Lung (tissue), 11 donors: ENCODE measurements at regions not wholly inside any gene's neighbourhood (a gene's known extent, or its start where the extent isn't known, plus 50 kb on each side); places are given as distances from the start of the nearest gene placed in this dataset.
"Not testable (repeated sequence)": the region's sequence is repeated elsewhere in the genome, so short reads cannot be mapped to it uniquely, and the experiment has no call there.

Source experiments
- ATAC-seq: fragments of 200-7000 bp; cut with Tn5 transposase; one replicate; pipeline ENCODE4 v1.9.1; 2020; ENCODE audit warnings: moderate number of reproducible peaks; ENCODE audit not compliant: insufficient read depth, low FRiP score
- DNase-seq, 3 donors: peaks; one replicate each; pipeline ENCODE4 v3.0.0-alpha.2; 2013 to 2017
- H3K27ac ChIP-seq, 2 donors: one replicate each; pipeline ENCODE4 v1.5.1; 2013; ENCODE audit warnings: mild to moderate bottlenecking in 2 of 2, moderate library complexity in 2 of 2, control low read depth in 1 of 2, inconsistent platforms in 1 of 2, low read depth in 1 of 2, low read length in 1 of 2
- H3K27me3 ChIP-seq, 3 donors: one replicate each; pipeline ENCODE4 v1.5.1; 2013; ENCODE audit warnings: low read length in 2 of 3; ENCODE audit not compliant: control insufficient read depth in 3 of 3, insufficient read depth in 3 of 3
- H3K36me3 ChIP-seq, 4 donors: one replicate each; pipeline ENCODE4 v1.5.1; 2013; ENCODE audit warnings: low read length in 4 of 4, mild to moderate bottlenecking in 1 of 4, moderate library complexity in 1 of 4; ENCODE audit not compliant: control insufficient read depth in 4 of 4, insufficient read depth in 4 of 4
- H3K4me1 ChIP-seq, 5 donors: one replicate each; pipeline ENCODE4 v1.5.1; 2013; ENCODE audit warnings: low read length in 5 of 5, mild to moderate bottlenecking in 2 of 5, moderate library complexity in 1 of 5; ENCODE audit not compliant: control insufficient read depth in 5 of 5, insufficient read depth in 5 of 5
- H3K4me3 ChIP-seq: one replicate; pipeline ENCODE4 v1.5.1; 2013; ENCODE audit warnings: mild to moderate bottlenecking, control low read depth, moderate library complexity
- H3K9ac ChIP-seq, 2 donors: one replicate each; pipeline ENCODE4 v1.5.1; 2013; ENCODE audit warnings: low read length in 2 of 2, control low read depth in 1 of 2; ENCODE audit not compliant: insufficient read depth in 1 of 2
- H3K9me3 ChIP-seq, 4 donors: one replicate each; pipeline ENCODE4 v1.5.1; 2013; ENCODE audit warnings: low read length in 3 of 4, mild to moderate bottlenecking in 1 of 4, moderate library complexity in 1 of 4; ENCODE audit not compliant: control insufficient read depth in 4 of 4, insufficient read depth in 3 of 4
- CTCF ChIP-seq: IDR thresholded peaks from 2 replicates; pipeline ENCODE4 v1.5.1; 2012; ENCODE audit warnings: mild to moderate bottlenecking; ENCODE audit errors: control extremely low read depth, extremely low read depth
- WGBS, 2 donors: extraction: QIAGEN DNeasy Blood & Tissue Kit; methylation state at CpG; one replicate each; pipeline ENCODE4 v1.1.7; 2013; 5-methylcytosine and 5-hydroxymethylcytosine counted together
- donor health status: control.
- donor health status: control.
- donor health status: Bipolar disorder and iron deficiency.
- donor health status: healthy.
- donor health status: DM: yes; HTN: yes; CAD: no.

- no peak for TF ChIP-seq CTCF
- DNase-seq = no peak
- whole genome bisulfite sequencing, 2 donors = 24 to 36% methylated on average over 1 of the region's 1 CpG
- H3K36me3 ChIP-seq = no peaks in the 10 kb centered on the region
- no peaks in the 10 kb centered on the region for H3K27me3 ChIP-seq
- no peak overlapping the region for H3K4me3 ChIP-seq
- no peak for ATAC-seq
- no peaks in the 10 kb centered on the region for H3K4me1 ChIP-seq
- H3K9ac ChIP-seq = no peak overlapping the region
- no peaks in the 10 kb centered on the region for H3K9me3 ChIP-seq
- no peak overlapping the region for H3K27ac ChIP-seq
These were observed 87.6 kb downstream of the DRAM2 start for GRCh38 chr1:111052246-111052645.

DNA sequence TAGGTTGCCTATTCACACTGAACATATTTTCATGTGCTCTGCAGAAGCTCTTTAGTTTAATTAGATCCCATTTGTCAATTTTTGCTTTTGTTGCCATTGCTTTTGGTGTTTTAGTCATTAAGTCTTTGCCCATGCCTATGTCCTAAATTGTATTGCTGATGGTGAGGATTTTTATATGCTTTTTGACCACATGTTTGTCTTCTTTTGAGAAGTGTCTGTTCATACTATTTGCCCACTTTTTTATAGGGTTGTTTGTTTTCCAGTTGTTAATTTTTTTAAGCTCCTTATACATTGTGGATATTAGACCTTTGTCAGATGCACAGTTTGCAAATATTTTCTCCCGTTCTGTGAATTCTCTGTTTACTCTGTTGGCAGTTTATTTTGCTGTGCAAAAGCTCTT lies 84.5 kb upstream of the LRIF1 start:
- not testable (repeated sequence) for H3K27me3 ChIP-seq, H3K9me3 ChIP-seq, ATAC-seq, H3K9ac ChIP-seq, DNase-seq, H3K36me3 ChIP-seq, H3K27ac ChIP-seq, H3K4me1 ChIP-seq, H3K4me3 ChIP-seq
- 82 to 97% methylated on average over 1 of the region's 1 CpG for WGBS, 2 donors

- Histone ChIP-seq H3K9ac (no peak overlapping the region), H3K27me3 (peaks cover 0 to 4% (median 2%) of the 10 kb centered on the region in 3 donors), H3K27ac (no peak overlapping the region), H3K36me3 (no peaks in the 10 kb centered on the region), H3K4me1 (peaks cover 0 to 2% (median 0%) of the 10 kb centered on the region in 5 donors), H3K9me3 (no peaks in the 10 kb centered on the region), H3K4me3 (no peak overlapping the region)
- ATAC-seq (no peak), DNase-seq (peak in 1 of 3 donors; percentile 3)
- no peak for TF ChIP-seq CTCF
- WGBS, 2 donors = 41 to 64% methylated on average over 2 of the region's 2 CpGs
These were observed 81.5 kb upstream of the LRIF1 start for GRCh38 chr1:111045033-111045722.

- Histone ChIP-seq H3K9me3 (peaks cover 0 to 4% (median 1%) of the 10 kb centered on the region in 4 donors), H3K27me3 (no peaks in the 10 kb centered on the region), H3K4me1 (no peaks in the 10 kb centered on the region), H3K4me3 (no peak overlapping the region), H3K9ac (no peak overlapping the region), H3K27ac (no peak overlapping the region), H3K36me3 (no peaks in the 10 kb centered on the region)
- 22 to 28% methylated on average over 9 of the region's 9 CpGs for WGBS, 2 donors
- DNase-seq (peak in 2 of 3 donors; percentile 19), ATAC-seq (peak; percentile 58)
- TF ChIP-seq CTCF = peak; percentile 36
These were observed 68.7 kb upstream of the LRIF1 start for GRCh38 chr1:111032295-111032897.
